ENCODE measurements at regions not wholly inside any gene's neighbourhood (a gene's known extent, or its start where the extent isn't known, plus 50 kb on each side); places are given as distances from the start of the nearest gene placed in this dataset.

- no peaks in the 10 kb centered on the region for H3K9me3 Mint-ChIP-seq
- H3K36me3 Mint-ChIP-seq, result peaks cover 19% of the 10 kb centered on the region
- H3K27ac Mint-ChIP-seq, result no peak overlapping the region
- no peak for DNase-seq (ENCODE audit: extremely low spot score, unreplicated experiment)
- TF ChIP-seq, protein P1, sequence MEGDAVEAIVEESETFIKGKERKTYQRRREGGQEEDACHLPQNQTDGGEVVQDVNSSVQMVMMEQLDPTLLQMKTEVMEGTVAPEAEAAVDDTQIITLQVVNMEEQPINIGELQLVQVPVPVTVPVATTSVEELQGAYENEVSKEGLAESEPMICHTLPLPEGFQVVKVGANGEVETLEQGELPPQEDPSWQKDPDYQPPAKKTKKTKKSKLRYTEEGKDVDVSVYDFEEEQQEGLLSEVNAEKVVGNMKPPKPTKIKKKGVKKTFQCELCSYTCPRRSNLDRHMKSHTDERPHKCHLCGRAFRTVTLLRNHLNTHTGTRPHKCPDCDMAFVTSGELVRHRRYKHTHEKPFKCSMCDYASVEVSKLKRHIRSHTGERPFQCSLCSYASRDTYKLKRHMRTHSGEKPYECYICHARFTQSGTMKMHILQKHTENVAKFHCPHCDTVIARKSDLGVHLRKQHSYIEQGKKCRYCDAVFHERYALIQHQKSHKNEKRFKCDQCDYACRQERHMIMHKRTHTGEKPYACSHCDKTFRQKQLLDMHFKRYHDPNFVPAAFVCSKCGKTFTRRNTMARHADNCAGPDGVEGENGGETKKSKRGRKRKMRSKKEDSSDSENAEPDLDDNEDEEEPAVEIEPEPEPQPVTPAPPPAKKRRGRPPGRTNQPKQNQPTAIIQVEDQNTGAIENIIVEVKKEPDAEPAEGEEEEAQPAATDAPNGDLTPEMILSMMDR (conservative IDR thresholded peaks at IDR 0.05), result no peak
- peaks cover 12% of the 10 kb centered on the region for H3K4me1 Mint-ChIP-seq (ENCODE audit: unreplicated experiment)
- no peak overlapping the region for H3K4me3 Mint-ChIP-seq
- no peaks in the 10 kb centered on the region for H3K27me3 Mint-ChIP-seq
These were observed 94.5 kb upstream of the DHRSX start for GRCh38 chrX:2595258-2595657.

DNA sequence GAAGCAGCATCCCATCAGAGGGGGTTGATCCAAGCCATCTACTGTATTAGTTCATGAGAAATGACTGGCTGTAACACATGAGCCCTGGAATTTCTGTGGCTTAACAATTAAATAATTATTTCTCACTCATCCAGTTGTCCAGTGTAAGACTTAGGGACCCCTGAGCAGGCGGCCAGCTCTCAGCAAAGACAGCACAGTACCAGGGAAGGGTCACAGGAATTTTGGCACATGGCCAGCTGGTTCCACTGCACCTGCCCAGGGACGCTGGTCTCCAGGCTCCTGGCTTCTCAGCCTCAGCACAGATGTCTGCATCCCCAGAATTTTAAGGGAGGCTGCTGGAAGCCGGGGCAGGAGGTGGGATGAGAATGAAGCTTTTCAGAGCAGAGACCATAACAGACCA lies 93.7 kb upstream of the DHRSX start:
- no peak overlapping the region for H3K4me3 Mint-ChIP-seq
- no peaks in the 10 kb centered on the region for H3K9me3 Mint-ChIP-seq
- peaks cover 12% of the 10 kb centered on the region for H3K4me1 Mint-ChIP-seq (ENCODE audit: unreplicated experiment)
- H3K27me3 Mint-ChIP-seq, result no peaks in the 10 kb centered on the region
- TF ChIP-seq, protein P1 (conservative IDR thresholded peaks at IDR 0.05), result no peak
- peaks cover 13% of the 10 kb centered on the region for H3K36me3 Mint-ChIP-seq
- H3K27ac Mint-ChIP-seq, result no peak overlapping the region
- DNase-seq (ENCODE audit: extremely low spot score, unreplicated experiment), result no peak

DNA sequence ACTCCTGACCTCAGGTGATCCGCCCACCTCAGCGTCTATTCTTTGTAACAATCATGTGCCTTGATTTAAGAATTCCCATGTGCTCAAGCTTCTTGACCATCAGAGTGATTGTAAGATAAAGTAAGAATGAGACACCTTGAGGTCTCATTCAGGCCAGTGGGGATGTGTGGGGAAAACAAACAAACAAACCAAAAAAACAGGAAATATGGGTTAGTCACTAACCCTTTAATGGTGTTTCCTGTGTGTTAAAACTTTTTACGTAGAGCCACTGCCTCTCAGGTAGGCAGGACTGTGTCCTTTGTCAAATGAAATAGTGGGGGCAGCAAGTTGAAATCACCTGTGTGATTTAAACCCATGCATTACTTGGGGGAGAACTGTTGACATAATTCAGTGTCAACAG lies 91.5 kb upstream of the DHRSX start:
- Mint-ChIP-seq H3K9me3 (no peaks in the 10 kb centered on the region), H3K4me3 (peak overlapping the region; percentile 7), H3K27ac (peak overlapping the region; percentile 29), H3K27me3 (peaks cover 7% of the 10 kb centered on the region), H3K36me3 (peaks cover 8% of the 10 kb centered on the region), H3K4me1 (ENCODE audit: unreplicated experiment) (peaks cover 12% of the 10 kb centered on the region)
- DNase-seq (ENCODE audit: extremely low spot score, unreplicated experiment), result no peak
- TF ChIP-seq, protein P1 (conservative IDR thresholded peaks at IDR 0.05), result no peak

- peaks cover 3% of the 10 kb centered on the region for H3K36me3 Mint-ChIP-seq
- H3K4me1 Mint-ChIP-seq (ENCODE audit: unreplicated experiment), result peaks cover 17% of the 10 kb centered on the region
- H3K27ac Mint-ChIP-seq, result no peak overlapping the region
- TF ChIP-seq, protein P1 (conservative IDR thresholded peaks at IDR 0.05), result no peak
- H3K9me3 Mint-ChIP-seq, result no peaks in the 10 kb centered on the region
- H3K27me3 Mint-ChIP-seq, result peaks cover 34% of the 10 kb centered on the region
- no peak for DNase-seq (ENCODE audit: extremely low spot score, unreplicated experiment)
- no peak overlapping the region for H3K4me3 Mint-ChIP-seq
These were observed 88.6 kb upstream of the DHRSX start for GRCh38 chrX:2589186-2590020.

DNA sequence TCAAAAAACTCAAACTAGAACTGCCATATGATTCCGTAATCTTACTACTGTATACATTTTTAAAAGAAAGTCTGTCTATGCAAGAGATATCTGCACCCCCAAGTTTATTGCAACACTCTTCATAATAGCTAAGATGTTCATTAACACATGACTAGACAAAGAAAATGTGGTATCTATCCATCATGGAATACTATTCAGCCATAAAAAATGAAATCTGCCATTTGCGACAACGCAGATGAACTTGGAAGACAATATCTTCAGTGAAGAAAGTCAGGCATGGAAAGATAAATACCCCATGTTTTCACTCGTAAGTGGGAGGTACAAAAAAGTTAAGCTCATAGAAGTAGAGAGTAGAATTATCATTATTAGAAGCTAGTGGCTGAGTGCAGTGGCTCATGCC lies 87.3 kb upstream of the DHRSX start:
- no peak overlapping the region for H3K27ac Mint-ChIP-seq
- TF ChIP-seq, protein P1 (conservative IDR thresholded peaks at IDR 0.05), result no peak

More for the DNA sequence above, 87.3 kb upstream of the DHRSX start:
- Mint-ChIP-seq H3K4me3 (no peak overlapping the region), H3K4me1 (ENCODE audit: unreplicated experiment) (peaks cover 16% of the 10 kb centered on the region), H3K36me3 (no peaks in the 10 kb centered on the region), H3K9me3 (no peaks in the 10 kb centered on the region), H3K27me3 (peaks cover 38% of the 10 kb centered on the region)
- DNase-seq (ENCODE audit: extremely low spot score, unreplicated experiment), result no peak
